Neural progenitor cell (in vitro differentiated cells): ENCODE measurements at regions not wholly inside any gene's neighbourhood (a gene's known extent, or its start where the extent isn't known, plus 50 kb on each side); places are given as distances from the start of the nearest gene placed in this dataset.

Experiments used
- EZH2 ChIP-seq: fragments of 200-600 bp; sonication (generic); IDR thresholded peaks from 2 replicates; pipeline ENCODE4 v1.6.1; 2017; ENCODE audit warnings: antibody characterized with exemption, mild to moderate bottlenecking, moderate library complexity
- EZH2phosphoT487 ChIP-seq: fragments of 200-600 bp; sonication (generic); IDR thresholded peaks from 2 replicates; pipeline ENCODE4 v1.6.1; 2017; ENCODE audit warnings: antibody characterized with exemption
- TF ChIP-seq, protein P1 (sequence below): fragments of 200-600 bp; sonication (generic); IDR thresholded peaks from 2 replicates; pipeline ENCODE4 v1.5.1; 2017; ENCODE audit warnings: antibody characterized with exemption, mild to moderate bottlenecking

DNA sequence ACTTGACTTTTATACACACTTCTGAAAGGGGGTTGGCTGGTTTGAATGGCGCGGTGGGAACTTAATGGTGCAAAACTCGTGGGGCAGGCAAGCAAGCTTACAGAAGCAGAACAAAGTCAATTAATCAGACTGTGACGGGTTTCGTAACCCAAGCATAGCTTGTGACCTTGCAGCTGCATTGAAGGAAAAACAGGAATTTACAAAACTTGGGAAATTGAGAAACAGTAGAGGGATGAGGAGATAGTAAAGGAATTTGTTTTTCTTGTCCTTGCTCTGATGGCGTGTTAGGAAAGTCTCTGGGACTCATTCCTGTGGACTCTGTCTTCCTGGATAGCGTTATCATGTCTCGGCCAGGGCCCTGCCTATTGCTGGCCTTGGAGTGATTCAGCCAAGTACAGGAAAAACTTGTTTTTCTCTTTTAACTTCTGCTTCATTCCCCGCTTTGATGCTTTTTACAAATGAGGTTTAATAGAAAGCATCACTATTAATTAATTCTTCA lies 220.0 kb upstream of the KCND2 start:
- TF ChIP-seq EZH2 (no peak), EZH2phosphoT487 (no peak)
- TF ChIP-seq, protein P1, sequence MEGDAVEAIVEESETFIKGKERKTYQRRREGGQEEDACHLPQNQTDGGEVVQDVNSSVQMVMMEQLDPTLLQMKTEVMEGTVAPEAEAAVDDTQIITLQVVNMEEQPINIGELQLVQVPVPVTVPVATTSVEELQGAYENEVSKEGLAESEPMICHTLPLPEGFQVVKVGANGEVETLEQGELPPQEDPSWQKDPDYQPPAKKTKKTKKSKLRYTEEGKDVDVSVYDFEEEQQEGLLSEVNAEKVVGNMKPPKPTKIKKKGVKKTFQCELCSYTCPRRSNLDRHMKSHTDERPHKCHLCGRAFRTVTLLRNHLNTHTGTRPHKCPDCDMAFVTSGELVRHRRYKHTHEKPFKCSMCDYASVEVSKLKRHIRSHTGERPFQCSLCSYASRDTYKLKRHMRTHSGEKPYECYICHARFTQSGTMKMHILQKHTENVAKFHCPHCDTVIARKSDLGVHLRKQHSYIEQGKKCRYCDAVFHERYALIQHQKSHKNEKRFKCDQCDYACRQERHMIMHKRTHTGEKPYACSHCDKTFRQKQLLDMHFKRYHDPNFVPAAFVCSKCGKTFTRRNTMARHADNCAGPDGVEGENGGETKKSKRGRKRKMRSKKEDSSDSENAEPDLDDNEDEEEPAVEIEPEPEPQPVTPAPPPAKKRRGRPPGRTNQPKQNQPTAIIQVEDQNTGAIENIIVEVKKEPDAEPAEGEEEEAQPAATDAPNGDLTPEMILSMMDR, result no peak
